ENCODE measurements at regions not wholly inside any gene's neighbourhood (a gene's known extent, or its start where the extent isn't known, plus 50 kb on each side); places are given as distances from the start of the nearest gene placed in this dataset.

DNA sequence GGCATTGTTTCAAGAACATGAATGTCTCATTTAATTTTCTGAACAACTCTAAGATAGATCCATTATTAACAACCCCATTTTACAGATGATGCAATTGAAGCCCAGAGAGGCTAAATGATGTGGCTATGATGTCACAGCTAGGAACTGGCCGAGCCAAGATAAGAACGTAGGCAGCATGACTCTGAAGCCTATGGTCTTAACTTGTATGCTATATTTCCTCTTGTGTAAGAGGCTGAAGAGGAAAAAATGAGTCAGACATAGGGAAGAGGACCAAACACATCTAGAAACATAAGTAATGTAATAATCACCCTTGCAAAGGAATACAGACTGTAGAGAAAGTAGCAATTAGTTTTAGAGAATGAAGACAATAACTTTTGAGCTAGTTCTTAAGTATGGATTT lies 416.8 kb downstream of the FIGN start:
- WGBS, 2 donors: 60 to 71% methylated on average over 2 of the region's 2 CpGs
- Histone ChIP-seq H3K4me1 (ENCODE audit: control insufficient read depth in 2 of 2, insufficient read depth in 2 of 2, low read length in 1 of 2) (no peaks in the 10 kb centered on the region), H3K36me3 (ENCODE audit: control insufficient read depth in 2 of 2, insufficient read depth in 2 of 2, low read length in 1 of 2) (no peaks in the 10 kb centered on the region), H3K27ac (ENCODE audit: low read depth in 2 of 2, low read length in 1 of 2) (no peak overlapping the region), H3K27me3 (ENCODE audit: control insufficient read depth in 1 of 2, insufficient read depth in 2 of 2, low read length in 2 of 2) (no peaks in the 10 kb centered on the region), H3K4me3 (ENCODE audit: low read depth in 1 of 2, low read length in 2 of 2) (no peak overlapping the region), H3K9me3 (ENCODE audit: control insufficient read depth in 2 of 2, insufficient read depth in 1 of 2, low read depth in 1 of 2, low read length in 1 of 2) (no peaks in the 10 kb centered on the region)

DNA sequence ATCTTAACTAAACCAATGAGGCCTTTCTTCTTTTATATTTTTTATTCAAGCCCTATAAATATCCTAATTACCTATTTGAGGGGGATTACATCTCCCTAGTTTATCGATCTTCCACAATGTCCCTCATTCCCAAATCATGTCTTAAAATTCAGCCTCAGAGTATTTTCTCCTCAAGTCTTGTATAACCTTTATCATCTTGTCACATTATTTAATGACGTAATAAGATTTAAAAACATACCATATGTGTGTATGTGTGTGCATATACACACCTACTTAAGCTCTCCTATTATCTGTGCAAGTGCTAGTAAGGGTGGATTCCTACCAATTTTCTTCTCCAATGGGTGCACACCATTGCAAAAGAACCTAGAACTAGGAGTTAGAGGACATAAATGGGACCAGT lies 421.1 kb downstream of the FIGN start:
- no peaks in the 10 kb centered on the region for H3K36me3 ChIP-seq (ENCODE audit: control insufficient read depth in 2 of 2, insufficient read depth in 2 of 2, low read length in 1 of 2)
- 90 to 95% methylated on average over 2 of the region's 2 CpGs for WGBS, 2 donors
- no peak overlapping the region for H3K4me3 ChIP-seq (ENCODE audit: low read depth in 1 of 2, low read length in 2 of 2)
- no peak overlapping the region for H3K27ac ChIP-seq (ENCODE audit: low read depth in 2 of 2, low read length in 1 of 2)
- no peaks in the 10 kb centered on the region for H3K4me1 ChIP-seq (ENCODE audit: control insufficient read depth in 2 of 2, insufficient read depth in 2 of 2, low read length in 1 of 2)
- H3K27me3 ChIP-seq (ENCODE audit: control insufficient read depth in 1 of 2, insufficient read depth in 2 of 2, low read length in 2 of 2): no peaks in the 10 kb centered on the region
- no peaks in the 10 kb centered on the region for H3K9me3 ChIP-seq (ENCODE audit: control insufficient read depth in 2 of 2, insufficient read depth in 1 of 2, low read depth in 1 of 2, low read length in 1 of 2)

DNA sequence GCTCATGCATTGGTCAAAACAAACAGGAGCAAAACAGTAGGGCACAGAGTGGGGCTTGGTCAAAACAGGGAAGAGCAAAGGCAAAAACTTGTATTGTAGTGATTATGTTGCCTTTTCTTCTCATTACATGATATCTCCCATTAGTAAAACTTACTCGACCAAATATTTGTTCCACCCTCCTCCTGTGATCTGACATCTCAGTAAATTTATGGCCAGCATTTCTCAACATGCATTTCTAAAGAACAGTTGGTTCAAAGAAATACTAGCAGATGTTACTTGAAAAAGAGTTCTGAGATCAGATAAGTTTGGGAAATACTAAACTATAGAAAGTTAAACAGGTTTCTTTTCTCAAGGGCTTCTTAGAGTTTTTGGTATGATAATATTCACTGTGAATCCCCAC lies 423.1 kb downstream of the FIGN start:
- WGBS, 2 donors: 19 to 30% methylated on average over 1 of the region's 1 CpG
- H3K27me3 ChIP-seq (ENCODE audit: control insufficient read depth in 1 of 2, insufficient read depth in 2 of 2, low read length in 2 of 2): no peaks in the 10 kb centered on the region

DNA sequence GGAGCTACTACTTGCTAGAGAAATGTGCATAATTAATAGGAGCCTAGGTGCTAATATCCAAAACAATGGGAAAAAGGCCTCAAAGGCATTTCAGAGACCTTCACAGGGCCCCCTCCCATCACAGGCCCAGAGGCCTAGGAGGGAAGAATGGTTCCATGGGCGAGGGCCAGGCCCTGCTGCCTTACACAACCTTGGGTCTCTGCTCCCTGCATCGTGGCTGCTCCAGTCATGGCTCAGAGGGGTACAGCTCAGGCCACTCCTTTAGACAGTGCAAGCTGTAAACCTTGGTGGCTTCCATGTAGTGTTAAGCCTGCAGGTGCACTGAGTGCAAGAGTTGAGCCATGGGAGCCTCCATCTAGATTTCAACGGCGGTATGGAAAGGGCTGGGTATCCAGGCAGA lies 429.2 kb downstream of the FIGN start:
- Histone ChIP-seq H3K9me3 (ENCODE audit: control insufficient read depth in 2 of 2, insufficient read depth in 1 of 2, low read depth in 1 of 2, low read length in 1 of 2) (peaks cover 2 to 3% of the 10 kb centered on the region in 2 donors), H3K36me3 (ENCODE audit: control insufficient read depth in 2 of 2, insufficient read depth in 2 of 2, low read length in 1 of 2) (no peaks in the 10 kb centered on the region), H3K27me3 (ENCODE audit: control insufficient read depth in 1 of 2, insufficient read depth in 2 of 2, low read length in 2 of 2) (no peaks in the 10 kb centered on the region), H3K4me3 (ENCODE audit: low read depth in 1 of 2, low read length in 2 of 2) (no peak overlapping the region), H3K4me1 (ENCODE audit: control insufficient read depth in 2 of 2, insufficient read depth in 2 of 2, low read length in 1 of 2) (no peaks in the 10 kb centered on the region), H3K27ac (ENCODE audit: low read depth in 2 of 2, low read length in 1 of 2) (no peak overlapping the region)
- WGBS, 2 donors: 84 to 86% methylated on average over 4 of the region's 4 CpGs

More for the DNA sequence above, 423.1 kb downstream of the FIGN start:
- Histone ChIP-seq H3K36me3 (ENCODE audit: control insufficient read depth in 2 of 2, insufficient read depth in 2 of 2, low read length in 1 of 2) (no peaks in the 10 kb centered on the region), H3K9me3 (ENCODE audit: control insufficient read depth in 2 of 2, insufficient read depth in 1 of 2, low read depth in 1 of 2, low read length in 1 of 2) (no peaks in the 10 kb centered on the region), H3K4me3 (ENCODE audit: low read depth in 1 of 2, low read length in 2 of 2) (no peak overlapping the region), H3K27ac (ENCODE audit: low read depth in 2 of 2, low read length in 1 of 2) (no peak overlapping the region), H3K4me1 (ENCODE audit: control insufficient read depth in 2 of 2, insufficient read depth in 2 of 2, low read length in 1 of 2) (no peaks in the 10 kb centered on the region)

DNA sequence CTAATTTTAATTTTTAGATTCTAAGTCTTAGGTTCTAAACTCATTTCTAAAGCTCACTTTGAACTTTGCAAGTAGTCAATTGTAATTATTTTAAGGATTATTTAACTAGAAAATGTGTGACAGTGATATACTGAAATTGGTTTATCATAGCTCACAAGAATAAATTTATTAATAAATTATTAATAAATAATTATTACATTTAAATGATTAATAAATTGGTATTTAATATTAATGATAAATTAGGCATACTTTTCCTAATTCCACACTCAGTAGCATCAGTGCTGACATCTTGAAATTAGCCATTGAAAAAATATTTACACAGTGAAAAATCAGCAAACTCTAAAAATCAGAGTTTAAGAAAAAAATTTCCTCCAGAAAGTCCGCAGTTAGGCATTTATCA lies 433.7 kb downstream of the FIGN start:
- Histone ChIP-seq H3K9me3 (ENCODE audit: control insufficient read depth in 2 of 2, insufficient read depth in 1 of 2, low read depth in 1 of 2, low read length in 1 of 2) (peaks cover 2 to 3% of the 10 kb centered on the region in 2 donors), H3K36me3 (ENCODE audit: control insufficient read depth in 2 of 2, insufficient read depth in 2 of 2, low read length in 1 of 2) (no peaks in the 10 kb centered on the region), H3K27me3 (ENCODE audit: control insufficient read depth in 1 of 2, insufficient read depth in 2 of 2, low read length in 2 of 2) (no peaks in the 10 kb centered on the region), H3K27ac (ENCODE audit: low read depth in 2 of 2, low read length in 1 of 2) (no peak overlapping the region), H3K4me1 (ENCODE audit: control insufficient read depth in 2 of 2, insufficient read depth in 2 of 2, low read length in 1 of 2) (no peaks in the 10 kb centered on the region), H3K4me3 (ENCODE audit: low read depth in 1 of 2, low read length in 2 of 2) (no peak overlapping the region)
- 89 to 92% methylated on average over 1 of the region's 1 CpG for WGBS, 2 donors

DNA sequence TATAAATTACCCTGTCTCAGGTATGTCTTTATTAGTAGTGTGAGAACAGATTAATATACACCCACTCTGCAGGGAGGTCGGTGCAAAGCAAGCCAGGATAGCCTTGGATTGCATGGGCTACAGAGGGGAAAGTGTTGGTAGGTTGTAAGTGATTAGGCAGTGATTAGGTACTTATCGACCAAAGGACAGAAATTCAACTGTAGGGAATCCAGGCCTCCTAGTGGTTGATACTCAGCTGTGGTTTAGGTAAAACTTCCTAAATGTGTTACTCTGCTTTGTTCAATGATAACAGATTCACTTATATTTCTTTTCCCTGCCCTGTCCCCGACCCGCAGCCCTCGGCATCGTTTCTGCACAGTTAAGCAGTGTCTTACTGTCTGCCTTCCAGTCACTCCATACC lies 444.0 kb downstream of the FIGN start:
- Histone ChIP-seq H3K9me3 (ENCODE audit: control insufficient read depth in 2 of 2, insufficient read depth in 1 of 2, low read depth in 1 of 2, low read length in 1 of 2) (no peaks in the 10 kb centered on the region), H3K4me1 (ENCODE audit: control insufficient read depth in 2 of 2, insufficient read depth in 2 of 2, low read length in 1 of 2) (no peaks in the 10 kb centered on the region), H3K27ac (ENCODE audit: low read depth in 2 of 2, low read length in 1 of 2) (no peak overlapping the region), H3K27me3 (ENCODE audit: control insufficient read depth in 1 of 2, insufficient read depth in 2 of 2, low read length in 2 of 2) (no peaks in the 10 kb centered on the region), H3K4me3 (ENCODE audit: low read depth in 1 of 2, low read length in 2 of 2) (no peak overlapping the region), H3K36me3 (ENCODE audit: control insufficient read depth in 2 of 2, insufficient read depth in 2 of 2, low read length in 1 of 2) (no peaks in the 10 kb centered on the region)
- WGBS, 2 donors: 75 to 86% methylated on average over 6 of the region's 6 CpGs

DNA sequence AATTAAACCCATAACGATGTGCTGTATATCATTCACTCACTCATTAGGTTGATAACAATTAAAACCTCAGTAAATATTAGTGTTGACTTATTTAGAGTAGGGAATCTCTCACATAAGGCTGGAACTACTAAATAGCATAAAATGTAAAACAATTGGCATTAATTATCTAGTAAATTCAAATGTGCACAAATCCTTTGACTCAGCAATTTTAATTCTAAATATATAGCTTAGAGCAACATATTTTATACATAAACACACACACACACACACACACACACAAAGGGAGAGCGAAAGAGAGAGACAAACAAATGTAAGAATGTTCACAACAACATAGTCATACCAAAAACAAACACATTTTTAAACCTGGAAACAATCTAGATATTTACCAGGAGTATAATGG lies 443.1 kb upstream of the KCNH7 start:
- H3K27me3 ChIP-seq (ENCODE audit: control insufficient read depth in 1 of 2, insufficient read depth in 2 of 2, low read length in 2 of 2): no peaks in the 10 kb centered on the region
- WGBS, 2 donors: 75 to 79% methylated on average over 2 of the region's 2 CpGs
- no peaks in the 10 kb centered on the region for H3K9me3 ChIP-seq (ENCODE audit: control insufficient read depth in 2 of 2, insufficient read depth in 1 of 2, low read depth in 1 of 2, low read length in 1 of 2)

DNA sequence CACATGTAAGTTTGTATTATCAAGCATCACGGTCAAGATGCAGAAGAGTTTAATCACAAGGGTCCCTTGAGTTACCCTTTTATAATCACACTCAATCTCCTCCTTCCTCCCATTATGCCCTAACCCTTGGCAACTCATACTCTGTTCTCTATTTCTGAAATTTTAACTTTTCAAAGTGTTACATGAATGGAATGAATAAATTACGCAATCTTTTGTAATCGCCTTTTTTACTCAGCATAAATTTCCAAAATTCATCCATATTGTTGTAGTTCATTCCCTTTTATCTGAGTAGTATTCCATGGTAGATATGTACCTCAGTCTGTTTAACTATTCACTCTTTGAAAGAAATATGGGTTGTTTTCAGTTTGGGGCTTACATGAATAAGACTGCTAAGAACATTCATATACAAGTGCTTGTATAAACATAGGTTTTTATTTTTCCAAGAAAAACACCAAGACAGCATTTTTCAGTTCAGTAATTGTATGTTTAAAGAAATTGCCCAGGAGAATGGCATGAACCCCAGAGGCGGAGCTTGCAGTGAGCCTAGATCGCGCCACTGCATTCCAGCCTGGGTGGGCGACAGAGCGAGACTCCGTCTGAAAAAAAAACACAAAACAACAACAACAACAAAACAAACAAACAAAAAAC lies 430.9 kb upstream of the KCNH7 start:
- no peaks in the 10 kb centered on the region for H3K4me1 ChIP-seq (ENCODE audit: control insufficient read depth in 2 of 2, insufficient read depth in 2 of 2, low read length in 1 of 2)
- H3K36me3 ChIP-seq (ENCODE audit: control insufficient read depth in 2 of 2, insufficient read depth in 2 of 2, low read length in 1 of 2): no peaks in the 10 kb centered on the region
- H3K4me3 ChIP-seq (ENCODE audit: low read depth in 1 of 2, low read length in 2 of 2): no peak overlapping the region
- H3K9me3 ChIP-seq (ENCODE audit: control insufficient read depth in 2 of 2, insufficient read depth in 1 of 2, low read depth in 1 of 2, low read length in 1 of 2): peaks cover 2 to 4% of the 10 kb centered on the region in 2 donors
- no peak overlapping the region for H3K27ac ChIP-seq (ENCODE audit: low read depth in 2 of 2, low read length in 1 of 2)
- H3K27me3 ChIP-seq (ENCODE audit: control insufficient read depth in 1 of 2, insufficient read depth in 2 of 2, low read length in 2 of 2): no peaks in the 10 kb centered on the region
- WGBS, 2 donors: 91 to 94% methylated on average over 9 of the region's 9 CpGs

More for the DNA sequence above, 443.1 kb upstream of the KCNH7 start:
- no peak overlapping the region for H3K4me3 ChIP-seq (ENCODE audit: low read depth in 1 of 2, low read length in 2 of 2)
- no peak overlapping the region for H3K27ac ChIP-seq (ENCODE audit: low read depth in 2 of 2, low read length in 1 of 2)
- no peaks in the 10 kb centered on the region for H3K36me3 ChIP-seq (ENCODE audit: control insufficient read depth in 2 of 2, insufficient read depth in 2 of 2, low read length in 1 of 2)
- H3K4me1 ChIP-seq (ENCODE audit: control insufficient read depth in 2 of 2, insufficient read depth in 2 of 2, low read length in 1 of 2): no peaks in the 10 kb centered on the region

DNA sequence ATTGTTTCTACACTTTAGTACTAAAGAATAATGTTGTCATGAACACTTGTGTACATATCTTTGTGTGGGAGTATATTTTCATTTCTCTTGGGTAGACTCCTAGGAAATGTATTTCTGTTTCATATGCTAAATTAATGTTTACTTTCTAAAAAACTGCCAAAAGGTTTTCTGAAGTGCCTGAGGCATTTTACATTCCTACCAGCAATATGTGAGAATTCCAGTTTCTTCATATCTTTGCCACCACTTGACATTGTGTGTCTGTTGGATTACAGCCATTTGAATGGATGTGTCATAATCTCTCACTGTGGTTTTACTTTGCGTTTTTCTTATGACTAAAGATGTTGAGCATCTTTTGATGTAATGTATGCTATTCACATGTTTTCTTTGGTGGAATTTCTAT lies 428.2 kb upstream of the KCNH7 start:
- H3K36me3 ChIP-seq (ENCODE audit: control insufficient read depth in 2 of 2, insufficient read depth in 2 of 2, low read length in 1 of 2): no peaks in the 10 kb centered on the region
- 33 to 39% methylated on average over 1 of the region's 1 CpG for WGBS, 2 donors
- no peak overlapping the region for H3K4me3 ChIP-seq (ENCODE audit: low read depth in 1 of 2, low read length in 2 of 2)
- H3K27ac ChIP-seq (ENCODE audit: low read depth in 2 of 2, low read length in 1 of 2): no peak overlapping the region
- no peaks in the 10 kb centered on the region for H3K4me1 ChIP-seq (ENCODE audit: control insufficient read depth in 2 of 2, insufficient read depth in 2 of 2, low read length in 1 of 2)
- H3K9me3 ChIP-seq (ENCODE audit: control insufficient read depth in 2 of 2, insufficient read depth in 1 of 2, low read depth in 1 of 2, low read length in 1 of 2): no peaks in the 10 kb centered on the region
- H3K27me3 ChIP-seq (ENCODE audit: control insufficient read depth in 1 of 2, insufficient read depth in 2 of 2, low read length in 2 of 2): no peaks in the 10 kb centered on the region

DNA sequence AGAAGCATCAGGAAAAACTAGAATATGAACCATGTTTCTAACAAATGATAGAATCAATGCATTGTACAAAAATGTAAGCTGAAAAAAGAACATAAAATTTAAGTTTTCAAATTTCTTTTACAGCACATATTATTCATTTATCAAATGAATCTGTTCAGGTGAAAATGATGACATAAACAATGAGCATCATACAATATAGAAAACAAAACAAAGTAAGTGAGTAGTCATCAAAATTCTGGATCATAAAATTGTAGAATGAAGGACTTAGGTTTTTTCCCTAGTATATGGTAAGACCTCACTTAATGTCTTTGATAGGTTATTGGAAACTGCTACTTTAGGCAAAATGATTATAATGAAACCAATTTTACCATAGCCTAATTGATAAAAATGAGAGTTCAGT lies 427.0 kb upstream of the KCNH7 start:
- no peaks in the 10 kb centered on the region for H3K9me3 ChIP-seq (ENCODE audit: control insufficient read depth in 2 of 2, insufficient read depth in 1 of 2, low read depth in 1 of 2, low read length in 1 of 2)
- no peaks in the 10 kb centered on the region for H3K4me1 ChIP-seq (ENCODE audit: control insufficient read depth in 2 of 2, insufficient read depth in 2 of 2, low read length in 1 of 2)
- H3K36me3 ChIP-seq (ENCODE audit: control insufficient read depth in 2 of 2, insufficient read depth in 2 of 2, low read length in 1 of 2): no peaks in the 10 kb centered on the region
- H3K27ac ChIP-seq (ENCODE audit: low read depth in 2 of 2, low read length in 1 of 2): no peak overlapping the region
- no peaks in the 10 kb centered on the region for H3K27me3 ChIP-seq (ENCODE audit: control insufficient read depth in 1 of 2, insufficient read depth in 2 of 2, low read length in 2 of 2)
- H3K4me3 ChIP-seq (ENCODE audit: low read depth in 1 of 2, low read length in 2 of 2): no peak overlapping the region

All from esophagus (tissue), 2 donors.